Thyroid gland (tissue), 4 donors: ENCODE measurements at regions not wholly inside any gene's neighbourhood (a gene's known extent, or its start where the extent isn't known, plus 50 kb on each side); places are given as distances from the start of the nearest gene placed in this dataset.

Experiments used
- POLR2A ChIP-seq, 2 donors: fragments of 450-650 bp; IDR thresholded peaks; one replicate each; pipeline ENCODE4 v1.6.1; 2017; ENCODE audit warnings: antibody characterized with exemption in 2 of 2, mild to moderate bottlenecking in 2 of 2, moderate library complexity in 1 of 2
- TF ChIP-seq, protein P1 (sequence below), 6 experiments: fragments of 200-600 bp in 3 of 6; fragments of 450-650 bp in 3 of 6; sonication (generic) in 3 of 6; IDR thresholded peaks; one replicate each; pipeline ENCODE4 v1.5.1; 2016 to 2019; ENCODE audit warnings: antibody characterized with exemption in 6 of 6, mild to moderate bottlenecking in 2 of 6, inconsistent platforms in 1 of 6, moderate library complexity in 1 of 6

DNA sequence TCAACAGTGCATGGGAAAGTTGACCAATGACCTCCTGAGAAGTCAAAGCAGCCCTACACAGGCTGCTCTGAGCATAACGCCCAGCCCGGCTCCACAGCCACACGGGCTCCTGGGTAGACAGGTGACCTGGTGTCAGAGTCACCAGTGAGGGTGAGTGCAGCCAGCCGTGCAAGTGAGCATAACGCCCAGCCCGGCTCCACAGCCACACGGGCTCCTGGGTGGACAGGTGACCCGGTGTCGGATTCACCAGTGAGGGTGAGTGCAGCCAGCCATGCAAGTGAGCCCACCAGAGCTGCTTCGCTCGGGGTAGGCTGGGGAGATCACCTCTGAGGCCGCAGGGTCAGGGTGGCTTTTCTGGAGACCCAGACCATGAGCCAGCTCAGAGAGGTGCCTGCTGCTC, 94.3 kb upstream of the TMEM18 start:
- TF ChIP-seq POLR2A (IDR thresholded peaks at IDR 0.05), result no peak
- TF ChIP-seq, protein P1, sequence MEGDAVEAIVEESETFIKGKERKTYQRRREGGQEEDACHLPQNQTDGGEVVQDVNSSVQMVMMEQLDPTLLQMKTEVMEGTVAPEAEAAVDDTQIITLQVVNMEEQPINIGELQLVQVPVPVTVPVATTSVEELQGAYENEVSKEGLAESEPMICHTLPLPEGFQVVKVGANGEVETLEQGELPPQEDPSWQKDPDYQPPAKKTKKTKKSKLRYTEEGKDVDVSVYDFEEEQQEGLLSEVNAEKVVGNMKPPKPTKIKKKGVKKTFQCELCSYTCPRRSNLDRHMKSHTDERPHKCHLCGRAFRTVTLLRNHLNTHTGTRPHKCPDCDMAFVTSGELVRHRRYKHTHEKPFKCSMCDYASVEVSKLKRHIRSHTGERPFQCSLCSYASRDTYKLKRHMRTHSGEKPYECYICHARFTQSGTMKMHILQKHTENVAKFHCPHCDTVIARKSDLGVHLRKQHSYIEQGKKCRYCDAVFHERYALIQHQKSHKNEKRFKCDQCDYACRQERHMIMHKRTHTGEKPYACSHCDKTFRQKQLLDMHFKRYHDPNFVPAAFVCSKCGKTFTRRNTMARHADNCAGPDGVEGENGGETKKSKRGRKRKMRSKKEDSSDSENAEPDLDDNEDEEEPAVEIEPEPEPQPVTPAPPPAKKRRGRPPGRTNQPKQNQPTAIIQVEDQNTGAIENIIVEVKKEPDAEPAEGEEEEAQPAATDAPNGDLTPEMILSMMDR (IDR thresholded peaks at IDR 0.05), result no peak
